ENCODE measurements at regions not wholly inside any gene's neighbourhood (a gene's known extent, or its start where the extent isn't known, plus 50 kb on each side); places are given as distances from the start of the nearest gene placed in this dataset.

GRCh38 chr6:133185731-133186130 lies 55.4 kb upstream of the EYA4 start:
- DNase-seq (ENCODE audit: low spot score), result no peak

GRCh38 chr6:133187114-133187513 lies 54.0 kb upstream of the EYA4 start:
- no peak for DNase-seq (ENCODE audit: low spot score)

- DNase-seq (ENCODE audit: low spot score), result no peak
These were observed 53.3 kb upstream of the EYA4 start for GRCh38 chr6:133187657-133188453.

- DNase-seq (ENCODE audit: low spot score), result no peak
These were observed 50.2 kb upstream of the EYA4 start for GRCh38 chr6:133190912-133191311.

- DNase-seq (ENCODE audit: low spot score), result no peak
These were observed 49.8 kb upstream of the EYA4 start for GRCh38 chr6:133191323-133191722.
